Left renal cortex interstitium (tissue), 4 donors: ENCODE measurements at regions not wholly inside any gene's neighbourhood (a gene's known extent, or its start where the extent isn't known, plus 50 kb on each side); places are given as distances from the start of the nearest gene placed in this dataset.

ENCODE experiments used
- DNase-seq, 4 donors: peaks; one replicate each; pipeline ENCODE4 v3.0.0-alpha.2; 2013; ENCODE audit warnings: low read depth in 4 of 4, low spot score in 2 of 4, missing footprints in 1 of 4

GRCh38 chr15:31545257-31545656, 218.6 kb downstream of the KLF13 start:
- no peak for DNase-seq

DNA sequence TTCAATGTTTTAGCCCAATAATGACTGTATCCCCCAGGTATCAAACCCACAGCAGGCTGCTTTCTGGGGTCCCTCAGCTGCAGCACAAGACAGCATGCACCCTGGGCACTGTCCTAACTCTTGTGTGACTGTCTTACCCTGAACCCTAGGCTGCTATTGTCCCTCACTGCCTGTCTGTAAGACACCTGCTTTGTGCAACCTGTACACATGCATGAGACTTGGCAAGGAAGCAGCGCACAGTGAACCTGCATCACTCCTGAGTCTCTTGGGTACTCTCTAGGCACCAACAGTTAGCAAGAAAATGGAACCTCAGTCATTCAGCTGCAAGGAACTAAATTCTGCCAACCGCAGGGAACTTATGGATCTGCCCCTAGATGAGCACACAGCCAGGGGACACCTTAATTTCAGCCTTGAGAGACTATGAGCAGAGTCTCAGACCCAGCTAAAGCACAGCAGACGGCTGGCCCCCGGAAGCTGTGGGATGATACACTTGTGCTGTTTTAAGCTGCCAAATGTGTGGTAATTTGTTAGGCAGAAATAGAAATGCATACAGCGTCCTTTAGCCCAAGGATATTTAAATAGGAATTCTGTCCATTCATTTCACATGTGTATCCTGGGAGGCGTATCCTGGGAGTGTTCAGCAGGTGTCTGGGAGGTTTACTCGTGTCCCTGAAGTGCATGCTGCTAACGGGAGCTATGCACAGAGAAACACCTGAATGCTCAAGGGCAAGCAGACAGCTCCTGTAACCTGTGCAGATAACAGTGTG, 223.8 kb downstream of the KLF13 start:
- DNase-seq: no peak

GRCh38 chr15:31551323-31551722, 224.7 kb downstream of the KLF13 start:
- no peak for DNase-seq

DNA sequence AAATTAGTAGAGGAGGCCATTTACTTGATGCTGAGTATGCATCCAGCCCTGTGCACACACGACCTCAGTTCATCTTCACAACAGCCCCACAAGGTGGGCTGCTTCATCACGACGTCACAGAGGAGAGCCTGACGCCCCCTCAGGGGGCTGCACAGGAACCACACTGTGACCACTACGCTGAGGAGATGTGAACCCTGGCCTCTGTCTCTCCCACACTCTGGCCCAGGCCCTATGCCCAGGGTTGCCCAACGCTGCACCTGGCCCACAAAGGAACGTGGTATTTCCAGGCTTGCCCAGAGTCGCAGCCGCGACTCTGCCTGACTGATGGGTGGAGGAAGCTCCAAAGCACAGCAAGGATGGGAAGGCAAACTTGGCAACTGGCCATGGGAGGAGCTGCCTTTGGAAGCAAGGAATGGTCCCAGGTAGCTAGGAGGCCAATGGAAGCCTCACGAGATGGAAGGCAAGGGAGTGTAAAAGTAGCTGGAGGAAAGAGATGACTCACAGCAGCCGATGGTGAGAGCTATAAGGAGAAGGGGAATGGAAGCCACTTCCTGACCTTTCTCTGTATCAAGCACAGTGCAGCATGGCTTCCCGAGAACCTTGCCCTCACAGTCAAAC, 226.0 kb downstream of the KLF13 start:
- DNase-seq: no peak

DNA sequence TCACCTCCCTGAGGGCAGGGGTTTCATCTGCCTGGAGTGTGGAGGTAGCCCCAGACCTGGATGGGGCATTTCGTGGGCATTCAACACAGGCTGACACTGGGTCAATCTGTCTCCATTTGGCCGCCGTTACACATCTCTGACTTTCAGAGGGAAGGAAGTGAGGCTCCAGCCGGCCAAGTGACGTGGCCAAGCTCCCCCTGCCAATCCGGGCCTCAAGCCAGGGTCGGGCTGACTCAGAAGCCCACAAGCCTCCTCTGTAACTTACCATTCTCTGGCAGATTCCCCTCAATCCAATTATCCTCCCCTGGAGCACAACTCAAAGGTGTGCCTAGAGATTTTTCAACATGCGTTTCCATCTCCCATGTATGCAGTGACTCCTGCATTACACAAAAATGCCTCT, 227.6 kb downstream of the KLF13 start:
- no peak for DNase-seq

- DNase-seq: no peak
Measured at GRCh38 chr15:31555022-31555421, 228.4 kb downstream of the KLF13 start.

DNA sequence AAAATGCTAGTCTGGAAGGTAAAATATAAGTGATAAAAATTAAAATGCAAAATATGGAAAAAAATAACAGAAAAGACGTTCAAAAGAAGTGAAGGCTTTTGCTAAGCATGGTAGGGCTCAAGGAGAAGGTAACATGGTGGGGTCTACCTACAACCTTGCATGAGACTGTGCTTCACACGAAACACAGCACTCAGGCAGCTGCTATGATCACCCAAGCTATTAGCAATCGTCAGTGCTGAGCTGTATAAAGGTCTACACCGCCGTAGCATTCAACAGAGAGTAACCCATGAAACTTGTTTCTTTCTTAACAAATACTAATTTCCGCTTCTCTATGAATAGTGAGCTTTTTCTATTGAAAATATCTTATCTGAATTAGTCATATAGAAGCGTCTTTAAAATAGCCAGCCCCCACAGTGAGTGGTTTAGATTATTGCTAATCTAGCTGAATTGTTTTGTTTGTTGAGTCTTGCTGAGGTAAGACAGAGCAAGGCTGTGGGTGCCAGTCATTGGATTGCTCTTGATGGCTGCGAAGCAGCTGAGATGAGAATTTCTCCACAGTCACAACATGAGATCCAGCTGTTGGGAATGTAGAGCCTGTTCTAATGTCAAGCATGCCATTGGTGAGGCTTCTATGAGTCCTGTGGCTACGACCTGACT, 230.0 kb downstream of the KLF13 start:
- no peak for DNase-seq

GRCh38 chr15:31557899-31558298, 231.3 kb downstream of the KLF13 start:
- DNase-seq: no peak

DNA sequence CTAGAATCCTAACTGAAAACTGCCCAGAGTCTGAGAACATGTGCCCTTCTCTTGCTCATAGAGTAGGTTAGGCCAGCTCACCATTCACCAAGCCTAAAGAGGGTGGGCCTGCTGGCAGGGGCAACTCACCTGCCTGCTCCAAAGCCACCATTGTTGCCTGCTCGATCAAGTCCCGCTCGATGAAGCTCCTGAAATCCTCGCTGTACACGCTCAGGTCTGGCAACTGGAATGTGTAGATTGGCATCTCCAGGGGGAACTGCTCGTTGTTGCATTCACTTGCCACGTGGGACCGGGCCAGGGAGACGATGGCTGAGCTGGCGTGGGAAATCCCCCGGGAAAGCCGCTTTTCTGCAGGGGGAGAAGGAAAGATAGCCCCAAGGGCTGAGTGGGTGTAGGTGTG, 232.2 kb downstream of the KLF13 start:
- no peak for DNase-seq

GRCh38 chr15:31559786-31560185, 233.2 kb downstream of the KLF13 start:
- no peak for DNase-seq

GRCh38 chr15:31560643-31561042, 234.0 kb downstream of the KLF13 start:
- no peak for DNase-seq

DNA sequence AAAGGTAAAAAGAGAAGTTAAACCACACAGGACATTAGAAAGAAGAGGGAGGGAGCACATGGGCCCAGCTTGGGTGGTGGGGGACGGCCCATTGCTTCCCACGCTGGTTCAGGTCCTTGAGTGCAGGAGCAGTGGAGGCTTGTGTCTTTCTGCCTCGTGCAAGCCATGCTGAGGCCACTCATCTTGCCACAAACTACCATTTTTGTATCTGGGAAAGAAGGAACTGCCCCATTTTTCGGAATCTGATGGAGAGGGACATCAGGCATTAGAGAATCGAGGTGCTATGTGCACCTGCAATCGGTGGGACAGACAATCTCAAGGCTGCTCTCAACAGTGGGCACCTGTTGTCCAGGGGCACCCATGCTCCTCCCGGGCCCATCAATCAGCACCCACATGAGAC, 234.5 kb downstream of the KLF13 start:
- DNase-seq: no peak

DNA sequence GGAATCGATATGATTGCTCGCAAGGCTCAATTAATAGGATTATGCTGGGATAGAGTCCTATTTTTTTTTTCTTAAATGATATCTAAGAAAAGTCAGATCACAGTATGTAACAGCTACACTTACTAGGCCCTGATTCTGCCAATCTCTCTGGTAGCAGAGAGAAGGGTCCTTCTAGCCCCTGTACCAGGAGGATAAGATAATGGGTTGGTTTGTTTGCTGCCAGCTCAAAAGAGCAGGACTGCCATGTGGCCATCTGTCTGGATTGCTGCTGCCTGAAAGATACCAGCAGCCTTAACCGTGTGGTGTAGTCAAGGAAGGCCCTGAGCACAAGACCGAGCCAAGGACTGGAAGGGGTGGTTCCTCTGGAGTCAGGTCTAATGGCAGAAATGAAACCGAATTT, 236.4 kb downstream of the KLF13 start:
- no peak for DNase-seq

GRCh38 chr15:31563421-31563820, 236.8 kb downstream of the KLF13 start:
- DNase-seq: no peak

- no peak for DNase-seq
Measured at GRCh38 chr15:31567861-31568260, 241.2 kb downstream of the KLF13 start.

DNA sequence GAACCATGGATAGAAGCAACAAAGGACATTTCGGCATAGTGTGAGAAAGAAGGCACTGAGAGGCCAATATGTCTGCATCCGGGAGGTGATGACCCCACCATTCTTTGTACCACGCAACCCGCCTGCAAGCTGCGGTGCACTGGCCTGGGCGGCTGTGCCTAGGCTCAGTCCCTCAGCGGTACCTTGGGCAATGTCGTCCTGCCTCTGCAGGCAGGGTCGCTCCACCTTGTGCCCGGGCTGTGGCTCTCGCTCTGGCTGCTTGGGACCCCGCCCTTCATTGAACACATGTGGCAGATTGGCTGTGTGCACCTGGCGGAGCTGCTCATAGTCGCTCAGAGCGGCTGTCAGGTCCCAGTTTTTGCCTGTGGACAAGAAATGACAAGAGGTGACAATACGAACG, 243.2 kb downstream of the KLF13 start:
- DNase-seq: no peak

- no peak for DNase-seq
Measured at GRCh38 chr15:31570591-31570990, 244.0 kb downstream of the KLF13 start.

GRCh38 chr15:31571676-31572075, 245.0 kb downstream of the KLF13 start:
- no peak for DNase-seq

DNA sequence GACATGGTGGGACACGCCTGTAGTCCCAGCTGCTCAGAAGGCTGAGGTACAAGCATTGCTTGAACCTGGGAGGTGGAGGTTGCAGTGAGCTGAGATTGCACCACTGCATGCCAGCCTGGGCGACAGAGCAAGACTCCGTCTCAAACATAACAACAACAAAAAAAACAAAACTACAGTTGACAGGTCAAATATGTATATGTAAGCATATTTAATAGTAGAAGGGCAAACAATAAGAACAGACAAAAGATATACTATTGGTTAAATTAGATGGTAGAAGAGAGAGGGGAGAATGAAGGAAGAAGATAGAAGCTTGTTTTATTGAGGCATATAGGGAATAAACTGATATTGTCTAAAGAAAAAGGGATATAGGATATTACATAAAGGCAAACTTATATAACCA, 247.1 kb downstream of the KLF13 start:
- no peak for DNase-seq

- DNase-seq: no peak
Measured at GRCh38 chr15:31574766-31575165, 248.1 kb downstream of the KLF13 start.

DNA sequence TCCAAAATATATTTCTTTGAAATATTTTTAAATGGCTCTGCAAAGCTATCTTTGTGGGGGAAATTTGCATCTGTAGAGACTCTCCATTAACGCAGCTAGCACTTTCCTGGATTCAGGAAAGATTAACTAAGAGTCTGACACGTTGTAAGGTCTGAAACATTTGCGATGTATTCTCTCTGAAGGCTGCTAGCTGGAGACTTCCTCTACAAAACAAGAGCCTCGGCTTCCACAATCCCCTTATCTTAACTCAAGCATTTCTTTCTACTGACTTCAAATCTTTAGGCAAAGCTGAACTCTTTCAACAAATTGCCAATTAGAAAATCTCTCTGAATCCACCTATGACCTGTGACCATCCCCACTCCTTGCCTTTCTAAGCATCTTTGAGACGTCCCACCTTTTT, 250.5 kb downstream of the KLF13 start:
- DNase-seq: no peak

DNA sequence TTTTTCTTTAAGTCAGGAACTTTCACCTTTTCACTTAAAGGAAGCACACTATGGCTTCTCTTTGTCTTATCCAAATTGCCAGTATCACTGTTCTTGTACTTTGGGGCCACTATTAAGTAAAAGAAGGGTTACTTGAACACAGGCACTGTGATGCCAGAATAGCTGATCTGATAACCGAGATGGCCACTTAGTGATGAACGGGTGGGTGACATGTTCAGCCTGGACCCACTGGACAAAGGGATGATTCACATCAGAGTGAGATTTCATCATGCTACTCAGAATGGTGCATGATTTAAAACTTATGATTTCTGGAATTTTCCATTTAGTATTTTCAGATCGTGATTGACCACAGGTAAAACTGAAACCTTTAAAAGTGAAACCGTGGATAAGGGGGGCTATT, 252.6 kb downstream of the KLF13 start:
- DNase-seq: no peak
